Esophagus squamous epithelium (tissue), 4 donors: ENCODE measurements at regions not wholly inside any gene's neighbourhood (a gene's known extent, or its start where the extent isn't known, plus 50 kb on each side); places are given as distances from the start of the nearest gene placed in this dataset.
"Not testable (repeated sequence)": the region's sequence is repeated elsewhere in the genome, so short reads cannot be mapped to it uniquely, and the experiment has no call there.

Experiments
- CTCF ChIP-seq, 6 experiments: fragments of 450-650 bp in 4 of 6; fragments of 200-600 bp in 2 of 6; sonication (generic) in 2 of 6; IDR thresholded peaks; one replicate each; pipeline ENCODE4 v1.5.1; 2016 to 2019; ENCODE audit warnings: antibody characterized with exemption in 6 of 6, mild to moderate bottlenecking in 4 of 6, moderate library complexity in 4 of 6
- POLR2A ChIP-seq, 4 donors: fragments of 450-650 bp; IDR thresholded peaks; one replicate each; pipeline ENCODE4 v1.6.1; 2017; ENCODE audit warnings: antibody characterized with exemption in 4 of 4, mild to moderate bottlenecking in 4 of 4, moderate library complexity in 3 of 4

- TF ChIP-seq CTCF, POLR2A (IDR thresholded peaks at IDR 0.05): not testable (repeated sequence)
These were observed 56.2 kb upstream of the CCZ1B start for GRCh38 chr7:6882321-6882721.
